AG08396 (cell line): ENCODE measurements at regions not wholly inside any gene's neighbourhood (a gene's known extent, or its start where the extent isn't known, plus 50 kb on each side); places are given as distances from the start of the nearest gene placed in this dataset.
"Not testable (repeated sequence)": the region's sequence is repeated elsewhere in the genome, so short reads cannot be mapped to it uniquely, and the experiment has no call there.

Experiments
- DNase-seq: peaks from one replicate; pipeline ENCODE4 v3.0.0; 2012; ENCODE audit warnings: low spot score, mixed read lengths

DNA sequence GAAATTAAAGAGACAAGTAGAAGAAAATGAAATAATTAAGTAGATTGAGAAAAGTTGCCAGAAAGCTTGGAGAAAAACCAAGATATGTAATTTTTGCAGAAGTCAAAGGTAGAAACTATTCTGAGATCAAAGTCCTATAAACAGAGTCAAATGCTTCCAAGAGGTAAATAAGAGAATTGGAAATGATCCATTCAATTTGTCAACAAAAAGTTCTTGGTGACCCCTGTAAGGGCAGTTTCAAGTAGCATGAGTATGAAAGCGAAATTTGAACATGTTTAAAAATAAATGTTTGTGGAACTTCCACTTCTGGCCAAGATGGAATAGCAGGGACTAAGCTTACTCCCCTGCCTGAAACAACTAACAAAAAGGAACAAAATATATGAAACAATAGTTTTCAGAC is 562.0 kb downstream of the SMARCA1 start:
- no peak for DNase-seq

- DNase-seq: not testable (repeated sequence)
Measured at GRCh38 chrX:128954697-128955096, 568.6 kb downstream of the SMARCA1 start.

DNA sequence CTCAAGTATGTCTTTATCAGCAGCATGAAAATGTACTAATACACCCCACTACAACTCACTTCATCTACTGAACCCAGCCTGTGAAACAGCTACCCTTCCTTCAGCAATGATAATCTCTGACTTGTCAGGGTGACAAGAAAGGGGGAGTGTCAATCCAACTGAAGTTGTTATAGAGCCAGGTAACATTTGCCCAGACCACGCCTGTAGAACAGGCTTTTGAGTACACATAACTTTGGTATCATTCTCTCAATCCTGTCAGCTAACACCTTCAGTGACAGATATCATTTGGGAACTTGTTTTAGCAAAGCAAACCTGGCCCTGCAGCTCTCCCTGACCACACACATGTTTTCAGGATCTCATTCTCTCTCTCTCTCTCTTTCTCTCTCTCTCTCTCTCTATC is 592.2 kb downstream of the SMARCA1 start:
- no peak for DNase-seq

- no peak for DNase-seq
Measured at GRCh38 chrX:128929271-128930057, 593.8 kb downstream of the SMARCA1 start.

- DNase-seq: no peak
Measured at GRCh38 chrX:128928636-128929035, 594.7 kb downstream of the SMARCA1 start.

GRCh38 chrX:128927363-128927762 is 595.9 kb downstream of the SMARCA1 start:
- no peak for DNase-seq

- no peak for DNase-seq
Measured at GRCh38 chrX:128906753-128907152, 616.5 kb downstream of the SMARCA1 start.

- DNase-seq: no peak
Measured at GRCh38 chrX:128901018-128901417, 622.3 kb downstream of the SMARCA1 start.

DNA sequence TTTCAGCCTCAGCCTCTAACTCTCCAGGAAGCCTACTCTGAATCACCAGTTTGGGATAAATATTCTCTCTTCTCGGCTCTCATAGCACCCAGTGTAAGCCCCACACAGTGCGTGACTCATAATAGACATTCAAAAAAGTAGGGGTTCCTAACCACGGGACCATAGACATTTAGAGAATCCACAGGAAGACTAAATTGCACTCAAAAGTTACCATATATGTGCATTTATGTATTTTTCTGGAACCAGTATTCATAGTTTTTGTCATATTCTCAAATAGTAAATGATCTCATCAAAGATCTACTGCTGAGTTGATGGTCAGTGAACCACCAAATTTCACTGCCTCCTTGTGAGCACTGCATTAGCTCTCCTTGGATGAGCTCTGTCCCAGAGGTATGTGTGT is 625.7 kb downstream of the SMARCA1 start:
- DNase-seq: no peak

DNA sequence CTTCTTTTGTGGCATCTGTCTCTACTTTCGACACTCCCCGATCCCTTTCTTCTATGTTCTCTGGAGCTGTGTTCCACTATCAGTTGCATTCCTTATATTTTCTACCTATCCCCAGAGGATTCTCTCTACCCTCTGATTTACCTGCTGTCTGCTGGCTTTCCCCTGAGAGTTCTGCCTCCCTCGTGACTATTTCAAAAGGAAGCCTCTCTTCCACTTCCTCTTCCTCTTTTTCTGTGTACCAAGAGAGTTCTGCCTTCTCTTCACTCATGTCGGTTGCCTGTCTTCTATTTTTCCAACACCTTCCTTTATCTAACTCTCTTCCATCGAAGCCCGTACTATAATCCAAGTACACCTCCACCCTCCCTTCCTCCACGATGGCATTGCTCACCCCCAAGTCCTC is 631.7 kb downstream of the SMARCA1 start:
- no peak for DNase-seq

- DNase-seq: no peak
Measured at GRCh38 chrX:128884430-128884829, 638.9 kb downstream of the SMARCA1 start.

DNA sequence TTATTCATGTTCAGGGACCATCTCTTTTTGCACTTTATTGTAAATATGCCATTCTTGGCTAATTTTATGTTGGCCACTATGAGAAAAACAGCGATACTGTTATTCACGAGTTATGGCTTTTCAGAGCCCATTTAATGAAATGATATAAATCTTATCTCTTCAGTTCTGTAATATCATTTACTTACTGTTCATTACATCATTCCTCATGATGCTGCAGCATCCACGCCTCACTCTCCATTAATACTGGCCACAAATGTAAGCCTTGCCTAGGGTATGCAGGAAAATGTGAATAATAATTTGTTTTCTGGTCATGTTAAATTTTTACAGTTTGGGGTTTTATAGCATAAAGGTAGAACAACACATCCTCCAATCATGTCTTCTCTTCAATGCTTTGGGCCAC is 639.6 kb downstream of the SMARCA1 start:
- no peak for DNase-seq

- DNase-seq: no peak
Measured at GRCh38 chrX:128870361-128870760, 652.9 kb downstream of the SMARCA1 start.

- no peak for DNase-seq
Measured at GRCh38 chrX:128862557-128862956, 660.7 kb downstream of the SMARCA1 start.

DNA sequence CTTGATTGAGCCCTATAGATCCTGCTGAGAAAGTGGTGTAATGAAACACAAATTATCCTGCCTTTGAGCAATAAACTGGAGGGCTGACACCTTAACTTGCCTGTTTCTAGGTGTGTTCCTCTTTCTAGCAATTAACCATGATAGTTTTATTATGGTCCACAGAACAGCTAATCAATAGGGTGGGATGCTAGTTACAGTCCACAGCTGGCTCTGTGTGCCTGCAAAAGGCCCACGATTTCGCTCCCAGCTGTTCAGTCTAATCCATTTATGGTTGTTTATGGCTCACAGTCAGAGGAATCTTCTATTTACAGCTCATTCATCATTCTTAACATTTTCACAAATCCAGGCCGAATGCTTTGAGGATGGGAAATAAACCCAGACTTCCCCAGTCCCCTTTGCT is 674.9 kb downstream of the SMARCA1 start:
- DNase-seq: no peak

GRCh38 chrX:128846385-128846784 is 676.9 kb downstream of the SMARCA1 start:
- DNase-seq: no peak

DNA sequence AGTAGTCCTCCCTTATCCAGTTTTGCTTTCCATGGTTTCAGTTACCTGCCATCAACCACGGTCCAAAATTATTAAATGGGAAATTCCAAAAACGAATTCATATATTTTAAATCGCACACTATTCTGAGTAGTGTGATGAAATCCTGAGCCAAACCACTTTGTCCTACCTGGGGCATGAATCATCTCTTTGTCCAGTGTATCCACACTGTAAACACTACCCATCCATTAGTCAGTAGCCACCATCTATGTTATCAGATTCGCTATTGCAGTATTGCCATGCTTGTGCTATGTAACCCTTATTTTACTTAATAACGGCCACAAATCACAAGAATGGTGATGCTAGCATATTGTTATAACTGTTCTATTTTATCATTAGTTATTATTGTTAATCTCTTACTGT is 704.6 kb downstream of the SMARCA1 start:
- DNase-seq: no peak

GRCh38 chrX:128816919-128817318 is 706.4 kb downstream of the SMARCA1 start:
- no peak for DNase-seq

DNA sequence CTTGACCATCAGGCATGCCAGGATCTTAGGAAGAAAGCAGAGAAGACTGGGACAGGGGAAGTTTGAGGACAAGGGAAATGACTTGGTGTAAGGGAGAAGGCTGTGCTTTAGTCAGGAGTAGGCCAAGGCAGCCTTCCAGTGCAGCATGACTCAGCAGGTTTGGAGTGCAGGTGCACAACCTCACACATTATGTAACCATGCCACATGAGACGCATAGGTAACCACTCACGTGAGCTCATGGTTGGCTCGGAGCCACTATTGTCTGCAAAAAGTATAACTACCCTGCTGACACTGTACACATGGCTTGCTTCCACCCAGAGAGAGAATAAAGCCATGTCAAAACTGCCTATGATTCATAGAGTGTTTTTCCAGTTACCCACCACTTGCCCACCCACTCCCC is 715.9 kb downstream of the SMARCA1 start:
- DNase-seq: no peak

DNA sequence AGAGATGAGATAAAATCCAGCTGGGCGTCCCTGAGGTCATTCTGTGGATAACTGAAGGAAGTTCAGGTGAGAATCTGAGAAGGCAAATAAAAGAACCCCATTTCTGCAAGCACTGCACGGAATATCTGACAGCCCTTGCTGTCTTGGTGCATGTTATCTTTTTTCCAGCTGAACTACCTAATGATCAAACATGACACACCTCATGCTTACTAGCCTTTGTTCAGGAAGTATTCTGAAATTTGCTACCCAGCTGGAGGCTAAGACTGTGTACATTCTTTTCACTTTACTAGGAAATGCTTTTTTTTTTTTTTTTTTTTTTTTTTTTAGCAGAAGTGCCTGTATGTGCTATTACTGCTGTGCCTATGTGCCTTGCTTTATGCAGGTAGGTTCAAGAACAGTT is 718.1 kb downstream of the SMARCA1 start:
- DNase-seq: no peak

DNA sequence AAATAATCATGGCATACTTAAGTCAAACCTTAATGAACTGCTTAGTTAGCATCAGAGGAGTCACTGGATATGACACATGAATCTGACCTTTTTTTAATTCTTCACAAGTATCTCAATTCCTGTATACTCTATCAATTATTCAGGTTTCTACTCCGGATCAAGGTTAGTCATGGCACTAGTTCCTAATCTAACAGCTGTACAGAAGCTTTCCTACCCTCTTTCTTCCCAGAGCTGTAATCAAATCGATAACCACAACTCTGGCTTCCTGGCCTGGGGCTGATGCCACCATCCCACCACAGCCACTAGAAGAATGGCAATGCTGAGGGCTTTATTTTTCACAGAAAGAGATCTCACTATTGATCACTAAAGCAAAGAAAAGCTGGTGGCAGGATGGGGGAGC is 718.5 kb downstream of the SMARCA1 start:
- no peak for DNase-seq

- DNase-seq: no peak
Measured at GRCh38 chrX:128800138-128800537, 723.2 kb downstream of the SMARCA1 start.

GRCh38 chrX:128783139-128783538 is 730.9 kb upstream of the ACTRT1 start:
- DNase-seq: not testable (repeated sequence)

DNA sequence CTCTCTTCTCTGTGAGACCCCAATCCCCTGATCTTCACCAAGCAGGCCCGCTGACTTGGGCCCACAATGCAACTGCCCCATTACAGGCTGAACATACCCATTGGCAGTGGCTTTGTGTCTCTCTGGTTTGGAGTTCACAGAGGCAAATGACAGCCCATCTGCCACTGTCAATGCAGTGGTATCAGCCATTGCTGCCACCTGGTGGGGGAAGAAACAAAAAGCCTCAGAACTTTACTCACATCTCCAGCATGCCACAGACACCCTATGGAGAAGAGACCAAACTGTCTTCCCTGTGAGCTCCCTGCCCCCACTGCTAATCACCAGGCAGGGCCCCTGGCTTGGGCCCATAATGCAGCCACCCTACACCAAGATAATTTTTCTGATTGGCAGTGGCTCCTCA is 729.3 kb upstream of the ACTRT1 start:
- DNase-seq: no peak
